Gastroesophageal sphincter (tissue), 3 donors: ENCODE measurements at regions not wholly inside any gene's neighbourhood (a gene's known extent, or its start where the extent isn't known, plus 50 kb on each side); places are given as distances from the start of the nearest gene placed in this dataset.

Experiments used
- POLR2A ChIP-seq, 2 donors: fragments of 450-650 bp; IDR thresholded peaks; one replicate each; pipeline ENCODE4 v1.6.1; 2017; ENCODE audit warnings: antibody characterized with exemption in 2 of 2, mild to moderate bottlenecking in 2 of 2, moderate library complexity in 1 of 2
- TF ChIP-seq, protein P1 (sequence below), 4 experiments: fragments of 200-600 bp in 2 of 4; fragments of 450-650 bp in 2 of 4; sonication (generic) in 1 of 4; IDR thresholded peaks; one replicate each; pipeline ENCODE4 v1.5.1; 2017 to 2019; ENCODE audit warnings: antibody characterized with exemption in 4 of 4, mild to moderate bottlenecking in 2 of 4, moderate library complexity in 2 of 4

DNA sequence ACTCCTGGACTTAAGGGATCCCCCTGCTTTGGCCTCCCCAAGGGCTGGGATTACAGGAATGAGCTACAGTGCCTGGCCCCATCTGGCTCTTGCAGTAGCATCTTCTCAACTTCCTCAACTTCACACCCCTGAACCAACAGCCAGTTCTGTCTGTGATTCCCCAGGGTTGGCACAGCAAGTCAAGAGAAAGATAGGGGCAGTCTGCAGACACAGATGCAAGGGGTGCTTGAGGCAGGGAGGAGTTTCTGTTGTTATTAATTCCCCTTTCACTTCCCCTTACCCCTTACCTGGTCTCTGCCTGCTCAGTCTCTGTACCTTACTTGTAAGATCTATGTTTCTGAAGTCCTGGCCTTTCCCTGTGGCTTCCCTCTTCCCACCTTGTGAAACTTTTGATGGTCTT is 54.1 kb upstream of the MEX3C start:
- TF ChIP-seq, protein P1, sequence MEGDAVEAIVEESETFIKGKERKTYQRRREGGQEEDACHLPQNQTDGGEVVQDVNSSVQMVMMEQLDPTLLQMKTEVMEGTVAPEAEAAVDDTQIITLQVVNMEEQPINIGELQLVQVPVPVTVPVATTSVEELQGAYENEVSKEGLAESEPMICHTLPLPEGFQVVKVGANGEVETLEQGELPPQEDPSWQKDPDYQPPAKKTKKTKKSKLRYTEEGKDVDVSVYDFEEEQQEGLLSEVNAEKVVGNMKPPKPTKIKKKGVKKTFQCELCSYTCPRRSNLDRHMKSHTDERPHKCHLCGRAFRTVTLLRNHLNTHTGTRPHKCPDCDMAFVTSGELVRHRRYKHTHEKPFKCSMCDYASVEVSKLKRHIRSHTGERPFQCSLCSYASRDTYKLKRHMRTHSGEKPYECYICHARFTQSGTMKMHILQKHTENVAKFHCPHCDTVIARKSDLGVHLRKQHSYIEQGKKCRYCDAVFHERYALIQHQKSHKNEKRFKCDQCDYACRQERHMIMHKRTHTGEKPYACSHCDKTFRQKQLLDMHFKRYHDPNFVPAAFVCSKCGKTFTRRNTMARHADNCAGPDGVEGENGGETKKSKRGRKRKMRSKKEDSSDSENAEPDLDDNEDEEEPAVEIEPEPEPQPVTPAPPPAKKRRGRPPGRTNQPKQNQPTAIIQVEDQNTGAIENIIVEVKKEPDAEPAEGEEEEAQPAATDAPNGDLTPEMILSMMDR (IDR thresholded peaks at IDR 0.05), result no peak
- TF ChIP-seq POLR2A (IDR thresholded peaks at IDR 0.05), result no peak
